GM19240 (cell line): ENCODE measurements at regions not wholly inside any gene's neighbourhood (a gene's known extent, or its start where the extent isn't known, plus 50 kb on each side); places are given as distances from the start of the nearest gene placed in this dataset.

Experiments used
- DNase-seq: peaks from one replicate; pipeline ENCODE4 v3.0.0; 2011; ENCODE audit warnings: low spot score; ENCODE audit not compliant: insufficient read length

- no peak for DNase-seq
Observed at GRCh38 chr15:91664224-91664836, 189.2 kb upstream of the SLCO3A1 start.

- no peak for DNase-seq
Observed at GRCh38 chr15:91665212-91665611, 188.3 kb upstream of the SLCO3A1 start.

- DNase-seq: no peak
Observed at GRCh38 chr15:91668370-91668769, 185.1 kb upstream of the SLCO3A1 start.

DNA sequence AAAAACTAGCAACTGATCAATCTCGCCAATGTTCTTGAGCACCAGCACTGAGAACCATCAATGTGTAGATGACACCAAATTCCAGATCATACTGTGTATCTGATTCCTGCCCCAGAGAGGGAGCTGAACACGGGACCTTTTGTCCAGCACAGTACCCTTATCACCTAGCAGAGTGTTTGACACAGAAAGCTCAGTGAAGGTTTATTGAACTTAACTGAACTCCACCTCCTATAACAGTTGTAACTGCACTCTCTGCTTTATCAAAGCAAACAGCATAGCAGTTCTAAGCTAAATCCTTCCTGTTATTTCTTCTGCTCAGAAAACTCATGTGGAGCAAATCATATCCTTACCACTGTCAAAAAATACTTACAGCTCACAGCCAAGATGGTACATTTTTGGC is 183.4 kb upstream of the SLCO3A1 start:
- no peak for DNase-seq

- DNase-seq: no peak
Observed at GRCh38 chr15:91678003-91678402, 175.5 kb upstream of the SLCO3A1 start.

DNA sequence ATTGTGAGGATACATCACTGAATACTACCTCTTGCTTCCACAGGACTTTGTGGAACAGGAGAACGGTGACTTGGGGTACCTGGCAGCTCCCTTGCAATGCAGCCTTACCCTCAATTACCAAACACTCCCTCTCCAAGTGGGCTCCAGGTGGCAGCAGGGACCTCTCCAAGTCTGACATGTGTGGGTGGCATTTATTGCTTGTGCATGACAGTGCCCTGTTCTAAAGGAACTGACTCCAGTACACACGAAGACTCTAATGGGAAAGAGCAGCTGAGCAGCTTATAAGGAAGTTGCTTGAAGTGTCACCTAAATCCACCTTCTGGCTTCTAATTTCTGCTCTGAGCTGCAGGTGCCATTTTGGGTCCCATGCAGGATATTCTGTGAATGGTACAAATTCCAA is 174.1 kb upstream of the SLCO3A1 start:
- no peak for DNase-seq

DNA sequence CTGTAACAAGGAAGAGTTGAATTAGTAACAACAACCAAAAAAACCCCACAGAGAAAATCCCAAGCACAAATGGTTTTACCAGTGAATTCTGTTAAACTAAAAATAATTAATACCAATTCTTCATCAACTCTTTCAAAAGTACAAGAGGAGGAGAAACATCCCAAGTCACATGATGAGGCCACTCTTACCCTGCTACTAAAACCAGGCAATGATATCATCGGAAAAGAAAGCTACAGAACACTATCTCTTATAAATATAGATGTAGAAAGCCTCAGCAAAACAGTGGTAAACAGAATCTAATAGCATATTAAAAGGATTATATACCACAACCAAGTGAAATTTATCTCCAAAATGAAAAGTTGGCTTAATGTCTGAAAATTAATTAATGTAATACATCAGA is 168.1 kb upstream of the SLCO3A1 start:
- no peak for DNase-seq

DNA sequence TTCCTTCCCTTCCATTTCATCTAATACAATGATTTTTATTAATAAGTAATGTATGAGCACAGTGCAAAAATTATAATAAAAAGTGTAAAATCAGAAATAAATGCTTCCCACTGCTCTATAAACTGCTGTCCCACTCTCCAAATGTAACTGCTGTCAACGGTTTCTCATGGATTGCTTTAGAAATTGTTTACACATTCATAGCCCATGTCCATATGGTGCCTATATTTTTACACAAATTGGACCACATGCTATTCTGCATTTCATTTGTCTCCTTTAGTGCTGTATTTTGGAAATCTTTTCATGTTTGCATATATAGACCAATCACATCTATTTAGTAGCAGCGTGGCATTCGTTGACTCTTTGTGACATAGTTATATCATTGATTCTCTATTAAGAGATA is 164.7 kb upstream of the SLCO3A1 start:
- DNase-seq: no peak

DNA sequence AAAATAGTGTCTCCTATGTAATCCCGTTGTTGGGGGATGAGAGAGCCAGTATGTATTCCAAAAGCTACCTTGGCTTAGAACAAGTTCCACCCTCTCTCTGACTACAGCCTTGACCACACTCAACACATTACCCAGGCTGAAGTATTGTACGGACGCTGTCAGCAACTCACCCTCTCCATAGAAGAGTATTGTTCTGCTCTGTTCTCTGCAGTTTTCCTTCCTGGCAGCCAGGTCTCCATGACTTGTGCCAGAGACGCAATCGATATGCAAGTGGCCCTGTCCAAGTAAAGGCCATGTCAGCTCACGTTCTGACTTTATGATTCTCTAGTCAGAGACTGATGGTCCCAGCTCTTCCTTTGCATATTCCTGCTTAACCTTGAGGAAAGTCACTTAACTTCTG is 164.1 kb upstream of the SLCO3A1 start:
- DNase-seq: no peak

- no peak for DNase-seq
Observed at GRCh38 chr15:91692596-91692995, 160.9 kb upstream of the SLCO3A1 start.

- no peak for DNase-seq
Observed at GRCh38 chr15:91694131-91694830, 159.2 kb upstream of the SLCO3A1 start.

GRCh38 chr15:91694831-91695210 is 158.7 kb upstream of the SLCO3A1 start:
- no peak for DNase-seq

GRCh38 chr15:91695799-91696198 is 157.7 kb upstream of the SLCO3A1 start:
- DNase-seq: no peak

GRCh38 chr15:91696981-91697380 is 156.5 kb upstream of the SLCO3A1 start:
- DNase-seq: no peak

DNA sequence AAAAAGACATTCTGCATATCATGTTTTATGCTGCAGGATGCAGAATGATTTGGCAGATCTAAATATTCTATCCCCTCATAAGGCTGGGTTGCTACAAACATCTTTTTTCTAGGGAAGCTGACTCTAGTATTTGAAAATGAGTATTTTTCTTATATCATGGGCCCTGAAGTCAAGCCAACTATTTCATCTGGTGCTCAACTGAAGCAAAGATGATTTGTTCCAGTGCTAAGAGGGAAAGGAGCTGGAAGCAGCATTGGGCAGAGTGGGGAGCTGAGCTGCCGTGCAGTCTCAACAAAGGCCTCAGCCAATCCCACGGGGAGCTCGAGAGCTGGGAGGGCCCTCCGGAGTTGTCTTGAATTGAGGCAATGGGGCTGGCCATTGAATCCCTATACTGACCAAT is 155.3 kb upstream of the SLCO3A1 start:
- no peak for DNase-seq

DNA sequence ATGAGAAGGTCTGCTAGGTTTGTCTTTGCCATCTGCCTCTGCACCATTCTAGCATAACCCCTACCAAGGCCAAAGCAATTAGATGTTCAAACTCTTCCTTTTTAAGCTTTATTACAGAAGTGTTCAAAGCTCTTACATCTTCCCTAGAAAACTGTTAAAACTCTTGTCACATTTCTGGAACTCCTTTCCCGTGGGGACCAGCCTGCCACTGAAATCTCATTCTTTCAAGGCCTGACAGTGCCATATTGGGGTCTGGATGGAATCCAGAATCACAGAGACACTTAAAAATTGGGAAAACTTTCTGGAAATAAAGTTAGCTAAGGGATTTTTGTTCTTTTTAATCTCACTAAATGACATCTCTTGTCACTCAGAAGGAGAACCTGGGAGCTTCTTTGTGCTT is 153.8 kb upstream of the SLCO3A1 start:
- no peak for DNase-seq

DNA sequence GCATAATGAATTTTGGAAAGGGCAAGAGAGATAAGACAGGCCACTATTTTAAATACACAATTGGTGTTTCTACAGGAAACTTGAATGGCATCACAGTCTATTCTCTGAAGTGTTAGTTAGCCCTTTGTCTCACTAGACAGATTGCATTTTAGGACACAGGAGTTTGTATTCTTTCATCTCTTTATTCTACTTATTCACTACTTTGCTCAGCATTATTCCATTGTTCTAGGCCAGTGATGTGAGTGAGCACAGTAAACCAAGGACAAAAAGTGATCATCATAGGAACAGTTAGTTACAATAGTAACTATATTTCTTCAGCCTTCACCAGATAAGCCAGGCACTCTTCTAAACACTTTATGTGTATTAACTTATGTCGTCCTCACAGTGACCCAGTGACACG is 150.2 kb upstream of the SLCO3A1 start:
- no peak for DNase-seq

GRCh38 chr15:91704343-91704742 is 149.2 kb upstream of the SLCO3A1 start:
- DNase-seq: no peak

GRCh38 chr15:91706322-91707032 is 147.0 kb upstream of the SLCO3A1 start:
- DNase-seq: peak; percentile 4

DNA sequence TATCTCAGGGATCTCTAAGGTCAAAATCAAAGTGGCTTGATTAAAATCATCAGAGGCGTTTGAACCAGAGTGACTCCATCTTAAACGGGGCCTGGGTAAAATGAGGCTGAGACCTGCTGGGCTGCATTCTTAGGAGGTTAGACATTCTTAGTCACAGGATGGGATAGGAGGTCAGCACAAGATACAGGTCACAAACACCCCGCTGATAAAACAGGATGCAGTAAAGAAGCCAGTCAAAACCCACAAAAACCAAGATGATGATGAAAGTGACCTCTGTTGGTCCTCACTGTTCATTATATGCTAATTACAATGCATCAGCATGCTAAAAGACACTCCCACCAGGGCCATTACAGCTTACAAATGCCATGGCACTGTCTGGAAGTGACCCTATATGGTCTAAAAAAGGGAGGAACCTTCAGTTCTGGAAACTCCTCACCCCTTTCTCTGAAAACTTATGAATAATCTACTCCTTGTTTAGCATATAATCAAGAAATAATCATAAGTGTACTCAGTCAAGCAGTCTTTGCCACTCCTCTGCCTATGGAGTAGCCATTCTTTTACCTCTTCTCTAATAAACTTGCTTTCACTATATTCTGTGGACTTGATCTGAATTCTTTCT is 143.3 kb upstream of the SLCO3A1 start:
- DNase-seq: no peak

DNA sequence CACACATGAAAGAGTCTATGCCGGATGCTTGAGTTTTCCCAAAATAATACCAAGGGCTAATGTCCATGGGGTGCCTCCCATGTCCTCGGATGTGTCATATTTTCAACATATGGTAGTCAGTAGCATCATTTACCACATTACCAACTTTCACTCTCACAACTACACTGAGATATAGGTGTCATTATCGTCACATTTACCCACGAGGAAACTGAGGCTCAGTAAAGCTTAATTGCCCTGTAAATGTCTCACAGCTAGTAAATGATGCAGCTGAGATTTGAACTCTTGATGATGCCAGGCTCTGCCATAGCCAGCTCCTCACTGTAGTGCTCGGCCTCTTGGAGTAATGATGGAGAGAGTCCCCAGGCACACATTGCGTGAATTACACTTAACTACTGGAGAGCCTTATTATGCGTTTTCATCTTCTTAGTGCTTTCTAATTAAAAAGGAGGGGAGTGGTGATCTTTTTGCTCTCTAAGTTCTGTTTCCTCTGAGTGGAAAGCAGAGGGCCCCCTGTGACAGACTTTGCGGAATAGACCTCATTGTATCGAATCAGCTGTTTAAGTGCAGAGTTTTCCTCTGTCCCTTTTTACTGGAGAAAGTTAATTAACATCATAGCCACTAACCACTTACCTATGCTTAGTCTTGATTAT is 142.0 kb upstream of the SLCO3A1 start:
- no peak for DNase-seq

DNA sequence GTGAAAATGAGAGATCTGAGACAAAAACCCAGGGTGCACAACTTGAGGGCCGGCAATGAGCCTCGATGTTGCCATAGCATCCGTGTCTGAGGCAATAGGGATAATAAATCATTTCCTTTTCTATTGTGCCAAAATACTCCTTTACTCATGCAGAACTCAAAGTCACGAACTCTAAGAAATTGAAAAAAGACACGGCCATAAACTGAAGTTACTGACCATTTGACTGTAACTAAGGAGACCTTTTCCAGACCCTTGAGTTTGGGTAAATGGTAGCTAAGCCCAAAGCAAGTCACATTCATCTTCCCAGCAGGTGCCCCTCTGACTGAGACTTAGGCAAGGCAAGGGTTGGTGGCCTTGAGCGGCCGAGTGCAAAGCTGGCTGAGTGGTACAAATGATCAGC is 141.2 kb upstream of the SLCO3A1 start:
- no peak for DNase-seq
